ENCODE measurements at regions not wholly inside any gene's neighbourhood (a gene's known extent, or its start where the extent isn't known, plus 50 kb on each side); places are given as distances from the start of the nearest gene placed in this dataset.
"Not testable (repeated sequence)": the region's sequence is repeated elsewhere in the genome, so short reads cannot be mapped to it uniquely, and the experiment has no call there.

GRCh38 chr18:51257150-51257549 lies 59.7 kb upstream of the MEX3C start:
- H3K27ac ChIP-seq (ENCODE audit: low read depth in 1 of 2, low read length in 2 of 2), result no peak overlapping the region
- POLR2A ChIA-PET, result no interaction called here
- no peaks in the 10 kb centered on the region for H3K36me3 ChIP-seq (ENCODE audit: insufficient read depth, low read length)
- H3K9me3 ChIP-seq (ENCODE audit: control insufficient read depth in 1 of 2, insufficient read depth in 1 of 2, low read length in 2 of 2), result no peaks in the 10 kb centered on the region
- peaks cover 0 to 7% of the 10 kb centered on the region in 2 experiments for H3K27me3 ChIP-seq (ENCODE audit: control insufficient read depth in 1 of 2, insufficient read depth in 2 of 2, low read length in 2 of 2)
- Mint-ChIP-seq H3K9me3 (no peaks in the 10 kb centered on the region), H3K4me3 (no peak overlapping the region), H3K4me1 (ENCODE audit: low read depth) (no peaks in the 10 kb centered on the region), H3K36me3 (ENCODE audit: low read depth) (no peaks in the 10 kb centered on the region), H3K27ac (no peak overlapping the region), H3K27me3 (peaks cover 31% of the 10 kb centered on the region)
- no peak for ATAC-seq (ENCODE audit: poor library complexity)
- TF ChIP-seq CTCF (IDR thresholded peaks at IDR 0.05), result no peak
- intact Hi-C loops (cut with DNase I, micrococcal nuclease), result no loop called here
- DNase-seq, result no peak
- CTCF ChIA-PET, result interaction anchor here (0.9 kb wide), 1 partner anchor 147 kb away, joined by 3 read pairs; no protein-coding TSS in a partner anchor
- H3K4me1 ChIP-seq (ENCODE audit: insufficient read depth, low read length), result no peaks in the 10 kb centered on the region
- no peak overlapping the region for H3K4me3 ChIP-seq (ENCODE audit: low read length)

- ChIA-PET POLR2A (no interaction called here), CTCF (no interaction called here)
- peaks cover 40% of the 10 kb centered on the region for H3K27me3 Mint-ChIP-seq
- no peaks in the 10 kb centered on the region for H3K36me3 Mint-ChIP-seq (ENCODE audit: low read depth)
- intact Hi-C loops (cut with DNase I, micrococcal nuclease), result no loop called here
- no peak overlapping the region for H3K27ac ChIP-seq (ENCODE audit: low read depth in 1 of 2, low read length in 2 of 2)
- ATAC-seq (ENCODE audit: poor library complexity) (no peak), DNase-seq (no peak)
- H3K27me3 ChIP-seq (ENCODE audit: control insufficient read depth in 1 of 2, insufficient read depth in 2 of 2, low read length in 2 of 2), result peaks cover 0 to 7% of the 10 kb centered on the region in 2 experiments
- H3K36me3 ChIP-seq (ENCODE audit: insufficient read depth, low read length), result no peaks in the 10 kb centered on the region
- no peaks in the 10 kb centered on the region for H3K4me1 ChIP-seq (ENCODE audit: insufficient read depth, low read length)
- no peak overlapping the region for H3K4me3 Mint-ChIP-seq
- no peaks in the 10 kb centered on the region for H3K4me1 Mint-ChIP-seq (ENCODE audit: low read depth)
- no peaks in the 10 kb centered on the region for H3K9me3 ChIP-seq (ENCODE audit: control insufficient read depth in 1 of 2, insufficient read depth in 1 of 2, low read length in 2 of 2)
- no peaks in the 10 kb centered on the region for H3K9me3 Mint-ChIP-seq
- H3K4me3 ChIP-seq (ENCODE audit: low read length), result no peak overlapping the region
- no peak overlapping the region for H3K27ac Mint-ChIP-seq
- TF ChIP-seq CTCF (IDR thresholded peaks at IDR 0.05), result no peak
Observed at GRCh38 chr18:51260118-51260517, 62.6 kb upstream of the MEX3C start.

GRCh38 chr18:51266077-51266476 lies 68.6 kb upstream of the MEX3C start:
- H3K27ac ChIP-seq (ENCODE audit: low read depth in 1 of 2, low read length in 2 of 2); H3K27ac Mint-ChIP-seq; POLR2A ChIA-PET; H3K36me3 Mint-ChIP-seq (ENCODE audit: low read depth); H3K4me1 Mint-ChIP-seq (ENCODE audit: low read depth); ATAC-seq (ENCODE audit: poor library complexity); H3K4me3 ChIP-seq (ENCODE audit: low read length); H3K9me3 ChIP-seq (ENCODE audit: control insufficient read depth in 1 of 2, insufficient read depth in 1 of 2, low read length in 2 of 2); DNase-seq; H3K4me3 Mint-ChIP-seq; H3K9me3 Mint-ChIP-seq; H3K4me1 ChIP-seq (ENCODE audit: insufficient read depth, low read length); CTCF ChIA-PET; H3K27me3 ChIP-seq (ENCODE audit: control insufficient read depth in 1 of 2, insufficient read depth in 2 of 2, low read length in 2 of 2); H3K36me3 ChIP-seq (ENCODE audit: insufficient read depth, low read length); intact Hi-C loops (cut with DNase I, micrococcal nuclease): not testable (repeated sequence)
- H3K27me3 Mint-ChIP-seq, result peaks cover 37% of the 10 kb centered on the region

GRCh38 chr18:51266773-51267172 lies 69.3 kb upstream of the MEX3C start:
- POLR2A ChIA-PET, result no interaction called here
- no peak for ATAC-seq (ENCODE audit: poor library complexity)

More at GRCh38 chr18:51266773-51267172, 69.3 kb upstream of the MEX3C start:
- H3K4me1 ChIP-seq (ENCODE audit: insufficient read depth, low read length), result no peaks in the 10 kb centered on the region
- Mint-ChIP-seq H3K27me3 (peaks cover 30% of the 10 kb centered on the region), H3K27ac (no peak overlapping the region), H3K9me3 (no peaks in the 10 kb centered on the region), H3K4me3 (no peak overlapping the region), H3K4me1 (ENCODE audit: low read depth) (no peaks in the 10 kb centered on the region), H3K36me3 (ENCODE audit: low read depth) (no peaks in the 10 kb centered on the region)
- H3K27me3 ChIP-seq (ENCODE audit: control insufficient read depth in 1 of 2, insufficient read depth in 2 of 2, low read length in 2 of 2), result no peaks in the 10 kb centered on the region
- CTCF ChIA-PET, result interaction anchor here (0.7 kb wide), 1 partner anchor 63 kb away, joined by 4 read pairs; no protein-coding TSS in a partner anchor
- no peak overlapping the region for H3K4me3 ChIP-seq (ENCODE audit: low read length)
- no peak overlapping the region for H3K27ac ChIP-seq (ENCODE audit: low read depth in 1 of 2, low read length in 2 of 2)
- H3K9me3 ChIP-seq (ENCODE audit: control insufficient read depth in 1 of 2, insufficient read depth in 1 of 2, low read length in 2 of 2), result no peaks in the 10 kb centered on the region
- H3K36me3 ChIP-seq (ENCODE audit: insufficient read depth, low read length), result no peaks in the 10 kb centered on the region
- intact Hi-C loops (cut with DNase I, micrococcal nuclease), result no loop called here
- peak in 2 of 14 experiments; percentile 2 to 12 for DNase-seq
- TF ChIP-seq CTCF (IDR thresholded peaks at IDR 0.05), result no peak

Measured in CD4-positive, alpha-beta T cell (primary cell).